ENCODE measurements at regions not wholly inside any gene's neighbourhood (a gene's known extent, or its start where the extent isn't known, plus 50 kb on each side); places are given as distances from the start of the nearest gene placed in this dataset.
"Not testable (repeated sequence)": the region's sequence is repeated elsewhere in the genome, so short reads cannot be mapped to it uniquely, and the experiment has no call there.

GRCh38 chr2:209298601-209299000, 125.2 kb upstream of the MAP2 start:
- Mint-ChIP-seq H3K36me3 (peaks cover 2% of the 10 kb centered on the region), H3K27me3 (no peaks in the 10 kb centered on the region), H3K4me3 (no peak overlapping the region), H3K4me1 (peaks cover 0 to 5% (median 0%) of the 10 kb centered on the region in 3 donors), H3K9me3 (no peaks in the 10 kb centered on the region), H3K27ac (no peak overlapping the region)

- not testable (repeated sequence) for H3K4me1 Mint-ChIP-seq, H3K27ac Mint-ChIP-seq, H3K36me3 Mint-ChIP-seq, H3K9me3 Mint-ChIP-seq, H3K27me3 Mint-ChIP-seq, H3K4me3 Mint-ChIP-seq
These were observed 124.4 kb upstream of the MAP2 start for GRCh38 chr2:209299478-209299877.

- not testable (repeated sequence) for H3K36me3 Mint-ChIP-seq, H3K27me3 Mint-ChIP-seq, H3K4me3 Mint-ChIP-seq, H3K4me1 Mint-ChIP-seq, H3K9me3 Mint-ChIP-seq, H3K27ac Mint-ChIP-seq
These were observed 123.1 kb upstream of the MAP2 start for GRCh38 chr2:209300766-209301165.

GRCh38 chr2:209305026-209305425, 118.8 kb upstream of the MAP2 start:
- H3K27me3 Mint-ChIP-seq, result no peaks in the 10 kb centered on the region
- H3K9me3 Mint-ChIP-seq, result no peaks in the 10 kb centered on the region
- no peak overlapping the region for H3K4me3 Mint-ChIP-seq
- no peak overlapping the region for H3K27ac Mint-ChIP-seq
- H3K4me1 Mint-ChIP-seq, result peaks cover 0 to 8% (median 0%) of the 10 kb centered on the region in 3 donors
- peaks cover 2% of the 10 kb centered on the region for H3K36me3 Mint-ChIP-seq

GRCh38 chr2:209305746-209306196, 118.1 kb upstream of the MAP2 start:
- peaks cover 0 to 8% (median 0%) of the 10 kb centered on the region in 3 donors for H3K4me1 Mint-ChIP-seq
- no peak overlapping the region for H3K4me3 Mint-ChIP-seq
- H3K27ac Mint-ChIP-seq, result peak overlapping the region in 1 of 3 donors; percentile 48
- no peaks in the 10 kb centered on the region for H3K9me3 Mint-ChIP-seq
- H3K36me3 Mint-ChIP-seq, result peaks cover 2% of the 10 kb centered on the region
- no peaks in the 10 kb centered on the region for H3K27me3 Mint-ChIP-seq

- peaks cover 0 to 8% (median 0%) of the 10 kb centered on the region in 3 donors for H3K4me1 Mint-ChIP-seq
- H3K9me3 Mint-ChIP-seq, result no peaks in the 10 kb centered on the region
- no peaks in the 10 kb centered on the region for H3K27me3 Mint-ChIP-seq
- no peak overlapping the region for H3K4me3 Mint-ChIP-seq
- H3K27ac Mint-ChIP-seq, result no peak overlapping the region
- peaks cover 2% of the 10 kb centered on the region for H3K36me3 Mint-ChIP-seq
These were observed 116.5 kb upstream of the MAP2 start for GRCh38 chr2:209307161-209308001.

- H3K27me3 Mint-ChIP-seq, result peaks cover 2% of the 10 kb centered on the region
- H3K27ac Mint-ChIP-seq, result no peak overlapping the region
- peaks cover 0 to 3% (median 0%) of the 10 kb centered on the region in 3 donors for H3K4me1 Mint-ChIP-seq
- H3K36me3 Mint-ChIP-seq, result no peaks in the 10 kb centered on the region
- H3K9me3 Mint-ChIP-seq, result no peaks in the 10 kb centered on the region
- no peak overlapping the region for H3K4me3 Mint-ChIP-seq
These were observed 115.4 kb upstream of the MAP2 start for GRCh38 chr2:209308415-209308814.

- Mint-ChIP-seq H3K4me3 (no peak overlapping the region), H3K9me3 (no peaks in the 10 kb centered on the region), H3K27me3 (peaks cover 5% of the 10 kb centered on the region), H3K4me1 (no peaks in the 10 kb centered on the region), H3K27ac (no peak overlapping the region), H3K36me3 (no peaks in the 10 kb centered on the region)
These were observed 111.9 kb upstream of the MAP2 start for GRCh38 chr2:209311948-209312347.

GRCh38 chr2:209312450-209312849, 111.4 kb upstream of the MAP2 start:
- H3K9me3 Mint-ChIP-seq, H3K27ac Mint-ChIP-seq, H3K4me1 Mint-ChIP-seq, H3K4me3 Mint-ChIP-seq, H3K36me3 Mint-ChIP-seq, H3K27me3 Mint-ChIP-seq: not testable (repeated sequence)

- Mint-ChIP-seq H3K27me3 (peaks cover 5% of the 10 kb centered on the region), H3K9me3 (no peaks in the 10 kb centered on the region), H3K36me3 (no peaks in the 10 kb centered on the region), H3K27ac (no peak overlapping the region), H3K4me1 (no peaks in the 10 kb centered on the region), H3K4me3 (no peak overlapping the region)
These were observed 109.2 kb upstream of the MAP2 start for GRCh38 chr2:209314653-209315052.

GRCh38 chr2:209316141-209316540, 107.7 kb upstream of the MAP2 start:
- Mint-ChIP-seq H3K4me3 (no peak overlapping the region), H3K4me1 (no peaks in the 10 kb centered on the region)

GRCh38 chr2:209321076-209321475, 102.8 kb upstream of the MAP2 start:
- no peak overlapping the region for H3K4me3 Mint-ChIP-seq

More at GRCh38 chr2:209316141-209316540, 107.7 kb upstream of the MAP2 start:
- no peak overlapping the region for H3K27ac Mint-ChIP-seq
- H3K36me3 Mint-ChIP-seq, result no peaks in the 10 kb centered on the region
- H3K27me3 Mint-ChIP-seq, result peaks cover 5% of the 10 kb centered on the region
- H3K9me3 Mint-ChIP-seq, result no peaks in the 10 kb centered on the region

GRCh38 chr2:209321581-209321980, 102.3 kb upstream of the MAP2 start:
- H3K9me3 Mint-ChIP-seq, result no peaks in the 10 kb centered on the region
- no peak overlapping the region for H3K27ac Mint-ChIP-seq
- no peaks in the 10 kb centered on the region for H3K27me3 Mint-ChIP-seq
- H3K4me3 Mint-ChIP-seq, result no peak overlapping the region
- no peaks in the 10 kb centered on the region for H3K36me3 Mint-ChIP-seq
- H3K4me1 Mint-ChIP-seq, result peaks cover 0 to 3% (median 2%) of the 10 kb centered on the region in 3 donors

More at GRCh38 chr2:209321076-209321475, 102.8 kb upstream of the MAP2 start:
- Mint-ChIP-seq H3K4me1 (peaks cover 0 to 3% (median 2%) of the 10 kb centered on the region in 3 donors), H3K9me3 (no peaks in the 10 kb centered on the region), H3K36me3 (no peaks in the 10 kb centered on the region), H3K27me3 (no peaks in the 10 kb centered on the region), H3K27ac (no peak overlapping the region)

GRCh38 chr2:209322041-209322440, 101.8 kb upstream of the MAP2 start:
- Mint-ChIP-seq H3K36me3 (no peaks in the 10 kb centered on the region), H3K4me3 (no peak overlapping the region)

GRCh38 chr2:209322905-209323512, 100.8 kb upstream of the MAP2 start:
- H3K9me3 Mint-ChIP-seq, result no peaks in the 10 kb centered on the region
- no peak overlapping the region for H3K4me3 Mint-ChIP-seq
- H3K4me1 Mint-ChIP-seq, result peaks cover 0 to 3% (median 2%) of the 10 kb centered on the region in 3 donors
- no peaks in the 10 kb centered on the region for H3K27me3 Mint-ChIP-seq
- H3K36me3 Mint-ChIP-seq, result no peaks in the 10 kb centered on the region
- H3K27ac Mint-ChIP-seq, result no peak overlapping the region

More at GRCh38 chr2:209322041-209322440, 101.8 kb upstream of the MAP2 start:
- H3K27me3 Mint-ChIP-seq, result no peaks in the 10 kb centered on the region
- no peaks in the 10 kb centered on the region for H3K9me3 Mint-ChIP-seq
- H3K4me1 Mint-ChIP-seq, result peaks cover 0 to 3% (median 2%) of the 10 kb centered on the region in 3 donors
- H3K27ac Mint-ChIP-seq, result no peak overlapping the region

GRCh38 chr2:209323738-209324137, 100.1 kb upstream of the MAP2 start:
- Mint-ChIP-seq H3K9me3 (no peaks in the 10 kb centered on the region), H3K4me1 (peaks cover 0 to 3% (median 2%) of the 10 kb centered on the region in 3 donors), H3K4me3 (no peak overlapping the region), H3K27ac (no peak overlapping the region), H3K36me3 (no peaks in the 10 kb centered on the region), H3K27me3 (no peaks in the 10 kb centered on the region)
